T-helper 1 cell (primary cell): ENCODE measurements at regions not wholly inside any gene's neighbourhood (a gene's known extent, or its start where the extent isn't known, plus 50 kb on each side); places are given as distances from the start of the nearest gene placed in this dataset.
"Not testable (repeated sequence)": the region's sequence is repeated elsewhere in the genome, so short reads cannot be mapped to it uniquely, and the experiment has no call there.

Experiments used
- DNase-seq, 5 donors: peaks; one replicate each; pipeline ENCODE4 v3.0.0-alpha.2; 2012 to 2020

- not testable (repeated sequence) for DNase-seq
Measured at GRCh38 chr10:22079921-22080320, 76.4 kb upstream of the DNAJC1 start.

DNA sequence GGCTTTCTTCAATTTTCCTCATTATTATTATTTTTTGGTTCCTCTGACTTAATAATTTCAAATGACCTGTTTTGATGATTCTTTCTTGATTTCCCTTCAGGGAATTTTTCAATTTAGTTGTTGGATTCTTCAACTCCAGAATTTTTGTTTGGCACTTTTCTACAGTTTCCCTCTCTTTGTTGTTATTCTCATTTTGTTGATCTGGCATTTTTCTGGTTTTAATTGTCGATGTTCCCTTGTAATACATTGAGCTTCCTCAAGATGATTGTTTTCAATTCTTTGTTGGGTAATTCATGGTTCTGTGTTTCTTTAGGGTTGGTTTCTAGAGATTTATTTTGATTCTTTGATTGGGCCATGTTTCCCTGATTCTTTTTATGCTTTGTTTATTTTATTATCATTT, 67.8 kb upstream of the DNAJC1 start:
- DNase-seq: no peak

GRCh38 chr10:22067091-22067490, 63.6 kb upstream of the DNAJC1 start:
- DNase-seq: no peak

DNA sequence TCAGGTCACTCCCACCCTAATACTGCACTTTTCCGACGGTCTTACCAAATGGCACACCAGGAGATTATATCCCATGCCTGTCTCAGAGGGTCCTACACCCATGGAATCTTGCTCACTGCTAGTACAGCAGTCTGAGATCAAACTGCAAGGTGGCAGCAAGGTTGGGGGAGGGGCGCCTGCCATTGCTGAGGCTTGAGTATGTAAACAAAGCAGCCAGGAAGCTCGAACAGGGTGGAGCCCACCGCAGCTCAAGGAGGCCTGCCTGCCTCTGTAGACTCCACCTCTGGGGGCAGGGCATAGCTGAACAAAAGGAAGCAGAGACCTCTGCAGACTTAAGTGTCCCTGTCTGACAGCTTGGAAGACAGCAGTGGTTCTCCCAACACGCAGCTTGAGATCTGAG, 57.5 kb upstream of the DNAJC1 start:
- peak in 3 of 5 donors; percentile 5 to 13 (median 9) for DNase-seq

- no peak for DNase-seq
Measured at GRCh38 chr10:22058201-22058600, 54.7 kb upstream of the DNAJC1 start.

DNA sequence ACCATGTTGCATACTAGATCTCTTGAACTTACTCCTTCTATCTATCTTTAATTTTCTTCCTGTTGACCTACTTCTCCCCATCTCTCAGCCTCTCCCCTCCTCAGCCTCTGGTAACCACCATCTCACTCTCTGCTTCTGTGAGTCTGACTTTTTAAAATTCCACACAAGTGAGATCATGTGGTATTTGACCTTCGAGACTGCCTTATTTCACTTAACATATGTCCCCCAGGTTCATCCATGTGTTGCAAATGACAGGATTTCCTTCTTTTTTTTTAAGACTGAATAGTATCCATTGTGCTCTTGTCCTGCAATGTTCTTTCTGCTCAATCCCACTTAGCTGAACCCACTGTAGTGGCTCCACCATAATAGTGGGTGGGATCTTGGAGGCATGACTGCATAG, 51.4 kb upstream of the DNAJC1 start:
- no peak for DNase-seq
